Heart left ventricle (tissue), 13 donors: ENCODE measurements at regions not wholly inside any gene's neighbourhood (a gene's known extent, or its start where the extent isn't known, plus 50 kb on each side); places are given as distances from the start of the nearest gene placed in this dataset.

ENCODE experiments used
- POLR2A ChIP-seq, 2 donors: fragments of 450-650 bp; IDR thresholded peaks; one replicate each; pipeline ENCODE4 v1.6.1; 2017; ENCODE audit warnings: antibody characterized with exemption in 2 of 2, mild to moderate bottlenecking in 2 of 2, moderate library complexity in 2 of 2
- TF ChIP-seq, protein P1 (sequence below), 12 donors: fragments of 200-600 bp; sonication (generic) in 4 of 12; IDR thresholded peaks; one replicate each; pipeline versions ENCODE4 v1.5.0 to v1.8.0; 2018 to 2022; ENCODE audit warnings: antibody characterized with exemption in 12 of 12, mild to moderate bottlenecking in 5 of 12
- donor health status: ischemic (EF 13 %, LVEDD 7.1; RV severe dilation, severe dysfunction).
- donor health status: DM: no; HTN: yes; CAD: no.
- donor health status: DM: no; HTN: no; CAD: no.
- donor health status: ischemic (EF 25% LVEDD 6.9; RV normal size, moderate dysfunction).
- donor health status: ischemic (EF 25% LVEDD 5.7; RV mildly dilated, moderate dysfunction).
- donor health status: ischemic (EF 35%, LVEDD 5.7; RV mildly dilated, moderate dysfunction).
- donor health status: nonischemic (EF 11% LVEDD 7.7; RV severe dilation, severe dysfunction).
- donor health status: DM: yes; HTN: yes; CAD: no.
- donor health status: PGD.
- donor health status: ischemic (EF 29% LVEDD 5.4; RV normal size, mild dysfunction).
- donor health status: nonischemic (EF 23%, LVEDD 6.1; RV moderate dilation, normal function).

DNA sequence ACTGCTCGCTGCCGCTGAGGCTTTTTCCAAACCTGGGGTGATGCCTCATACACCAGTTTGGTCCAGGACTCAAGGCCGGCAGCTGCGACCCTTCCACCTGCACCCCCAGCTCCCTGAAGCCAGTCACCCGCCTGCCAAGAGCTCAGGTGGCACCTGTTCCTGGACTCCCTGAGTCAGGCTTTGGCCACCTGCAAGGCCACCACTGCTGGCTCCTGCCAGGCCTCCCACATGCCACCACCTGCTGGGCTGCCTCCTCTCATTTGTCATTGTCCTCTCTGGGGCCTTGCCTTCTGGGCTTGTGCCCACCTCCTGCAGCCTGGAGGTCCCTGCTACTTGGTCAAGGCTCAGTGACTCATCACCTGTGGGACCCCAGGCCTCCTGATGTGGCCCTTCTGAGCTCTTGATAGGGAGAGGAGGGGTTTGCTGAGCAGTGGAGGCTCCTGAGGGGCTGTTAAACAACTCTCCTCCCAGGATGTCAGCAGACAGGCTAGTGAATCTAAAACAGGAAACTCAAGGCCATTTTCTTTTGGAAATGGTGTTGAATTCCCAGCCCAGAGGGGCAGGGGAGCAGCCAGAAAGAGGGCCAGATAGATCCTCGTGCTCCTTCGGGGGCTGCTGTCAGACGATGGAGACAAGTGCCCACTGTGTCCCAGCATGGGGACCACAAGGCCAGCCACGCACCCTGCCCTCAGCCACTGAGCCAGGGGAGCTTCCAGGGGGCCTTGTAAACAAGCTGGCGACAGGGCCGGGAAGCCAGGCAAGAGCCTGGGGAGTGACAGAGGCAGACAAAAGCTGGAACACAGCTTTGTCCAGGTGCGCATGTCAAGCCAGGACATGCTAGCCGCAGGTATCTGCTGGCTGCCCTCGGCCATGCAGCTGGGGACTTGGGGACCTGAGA, 416.8 kb downstream of the LRATD1 start:
- TF ChIP-seq, protein P1, sequence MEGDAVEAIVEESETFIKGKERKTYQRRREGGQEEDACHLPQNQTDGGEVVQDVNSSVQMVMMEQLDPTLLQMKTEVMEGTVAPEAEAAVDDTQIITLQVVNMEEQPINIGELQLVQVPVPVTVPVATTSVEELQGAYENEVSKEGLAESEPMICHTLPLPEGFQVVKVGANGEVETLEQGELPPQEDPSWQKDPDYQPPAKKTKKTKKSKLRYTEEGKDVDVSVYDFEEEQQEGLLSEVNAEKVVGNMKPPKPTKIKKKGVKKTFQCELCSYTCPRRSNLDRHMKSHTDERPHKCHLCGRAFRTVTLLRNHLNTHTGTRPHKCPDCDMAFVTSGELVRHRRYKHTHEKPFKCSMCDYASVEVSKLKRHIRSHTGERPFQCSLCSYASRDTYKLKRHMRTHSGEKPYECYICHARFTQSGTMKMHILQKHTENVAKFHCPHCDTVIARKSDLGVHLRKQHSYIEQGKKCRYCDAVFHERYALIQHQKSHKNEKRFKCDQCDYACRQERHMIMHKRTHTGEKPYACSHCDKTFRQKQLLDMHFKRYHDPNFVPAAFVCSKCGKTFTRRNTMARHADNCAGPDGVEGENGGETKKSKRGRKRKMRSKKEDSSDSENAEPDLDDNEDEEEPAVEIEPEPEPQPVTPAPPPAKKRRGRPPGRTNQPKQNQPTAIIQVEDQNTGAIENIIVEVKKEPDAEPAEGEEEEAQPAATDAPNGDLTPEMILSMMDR (IDR thresholded peaks at IDR 0.05) = no peak
- TF ChIP-seq POLR2A (IDR thresholded peaks at IDR 0.05) = no peak
